Breast epithelium (tissue), 4 donors: ENCODE measurements at regions not wholly inside any gene's neighbourhood (a gene's known extent, or its start where the extent isn't known, plus 50 kb on each side); places are given as distances from the start of the nearest gene placed in this dataset.
"Not testable (repeated sequence)": the region's sequence is repeated elsewhere in the genome, so short reads cannot be mapped to it uniquely, and the experiment has no call there.

Experiments
- DNase-seq, 2 donors: peaks; one replicate each; pipeline ENCODE4 v3.0.0-alpha.2; 2019; ENCODE audit warnings: low spot score in 2 of 2
- H3K27ac ChIP-seq, 2 donors: fragments of 200-600 bp; sonication (generic) in 1 of 2; one replicate each; pipeline ENCODE4 v1.5.1; 2016 to 2019; ENCODE audit warnings: mild to moderate bottlenecking in 1 of 2
- H3K27me3 ChIP-seq, 2 donors: fragments of 200-600 bp; sonication (generic) in 1 of 2; one replicate each; pipeline versions ENCODE4 v1.5.1 to v1.6.0; 2017 to 2019; ENCODE audit warnings: control low read depth in 1 of 2, mild to moderate bottlenecking in 1 of 2
- H3K36me3 ChIP-seq: fragments of 200-600 bp; one replicate; pipeline ENCODE4 v1.5.1; 2019
- H3K4me1 ChIP-seq, 2 donors: fragments of 200-600 bp; sonication (generic); one replicate each; pipeline ENCODE4 v1.5.1; 2016 to 2019; ENCODE audit warnings: control low read depth in 1 of 2
- H3K4me3 ChIP-seq, 3 donors: fragments of 200-600 bp; sonication (generic); 1 replicate in 2 of 3; 2 replicates in 1 of 3; pipeline ENCODE4 v1.5.1; 2016 to 2019; ENCODE audit warnings: mild to moderate bottlenecking in 3 of 3, moderate library complexity in 2 of 3
- H3K9me3 ChIP-seq, 2 donors: fragments of 200-600 bp; sonication (generic) in 1 of 2; one replicate each; pipeline ENCODE4 v1.5.1; 2016 to 2019; ENCODE audit warnings: control low read depth in 1 of 2
- POLR2A ChIP-seq: fragments of 450-650 bp; IDR thresholded peaks from one replicate; pipeline ENCODE4 v1.6.1; 2016; ENCODE audit warnings: antibody characterized with exemption, mild to moderate bottlenecking, moderate library complexity
- POLR2AphosphoS5 ChIP-seq, 3 donors: sonication (generic); formaldehyde crosslinking; IDR thresholded peaks; one replicate each; pipeline ENCODE4 v1.6.1; 2017; ENCODE audit warnings: antibody characterized with exemption in 3 of 3
- intact Hi-C: fragments of 100-400 bp; cut with DNase I; formaldehyde crosslinking; loops from one replicate; pipeline ENCODE4 v1.15.1; 2023; ENCODE audit warnings: low total_unique reads
- TF ChIP-seq, protein P1 (sequence below), 3 donors: fragments of 450-650 bp; IDR thresholded peaks; one replicate each; pipeline ENCODE4 v1.5.1; 2016 to 2017; ENCODE audit warnings: antibody characterized with exemption in 3 of 3, mild to moderate bottlenecking in 3 of 3, moderate library complexity in 3 of 3

DNA sequence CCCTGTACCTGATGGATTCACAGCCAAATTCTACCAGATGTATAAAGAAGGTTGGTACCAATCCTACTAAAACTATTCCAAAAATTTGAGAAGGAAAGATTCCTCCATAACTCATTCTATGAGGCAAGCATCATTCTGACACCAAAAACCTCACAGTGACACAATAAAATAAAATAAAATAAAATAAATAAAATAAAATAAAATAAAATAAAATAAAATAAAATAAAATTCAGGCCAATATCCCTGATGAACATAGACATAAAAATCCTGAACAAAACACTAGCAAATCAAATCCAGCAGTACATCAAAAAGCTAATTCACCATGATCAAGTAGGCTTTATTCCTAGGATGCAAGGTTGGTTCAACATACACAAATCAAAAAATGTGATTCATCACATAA is 108.1 kb downstream of the PROX1 start:
- not testable (repeated sequence) for H3K27me3 ChIP-seq, H3K4me1 ChIP-seq, H3K36me3 ChIP-seq, H3K4me3 ChIP-seq, H3K27ac ChIP-seq, DNase-seq, H3K9me3 ChIP-seq
- intact Hi-C loops, result loop anchor here (10.0 kb wide), 1 partner anchor 1841 kb away; no protein-coding TSS in a partner anchor

DNA sequence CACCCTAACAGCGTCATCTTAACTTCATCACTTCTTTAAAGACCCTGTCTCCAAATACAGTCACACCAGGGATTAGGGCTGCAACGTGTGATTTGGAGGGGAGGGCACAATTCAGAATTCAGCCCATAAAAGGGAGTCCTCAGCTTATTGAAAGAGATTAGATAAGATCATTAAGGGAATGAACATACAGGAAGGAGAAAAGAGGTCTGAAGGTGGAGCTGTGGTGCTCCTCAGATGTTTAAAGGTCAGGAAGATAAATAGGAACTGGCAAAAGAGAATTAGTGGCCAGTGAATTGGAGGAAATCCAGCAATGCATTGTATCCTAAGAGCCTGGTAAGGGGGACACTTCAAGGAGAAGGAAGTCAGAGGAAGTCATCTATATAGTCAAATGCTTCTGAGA is 113.5 kb downstream of the PROX1 start:
- intact Hi-C loops, result no loop called here
- Histone ChIP-seq H3K4me3 (no peak overlapping the region), H3K36me3 (no peaks in the 10 kb centered on the region), H3K4me1 (no peaks in the 10 kb centered on the region), H3K9me3 (peaks cover 0 to 6% of the 10 kb centered on the region in 2 donors), H3K27me3 (no peaks in the 10 kb centered on the region), H3K27ac (no peak overlapping the region)
- no peak for DNase-seq
- no peak for TF ChIP-seq POLR2A
- TF ChIP-seq POLR2AphosphoS5 (IDR thresholded peaks at IDR 0.05), result no peak
- TF ChIP-seq, protein P1, sequence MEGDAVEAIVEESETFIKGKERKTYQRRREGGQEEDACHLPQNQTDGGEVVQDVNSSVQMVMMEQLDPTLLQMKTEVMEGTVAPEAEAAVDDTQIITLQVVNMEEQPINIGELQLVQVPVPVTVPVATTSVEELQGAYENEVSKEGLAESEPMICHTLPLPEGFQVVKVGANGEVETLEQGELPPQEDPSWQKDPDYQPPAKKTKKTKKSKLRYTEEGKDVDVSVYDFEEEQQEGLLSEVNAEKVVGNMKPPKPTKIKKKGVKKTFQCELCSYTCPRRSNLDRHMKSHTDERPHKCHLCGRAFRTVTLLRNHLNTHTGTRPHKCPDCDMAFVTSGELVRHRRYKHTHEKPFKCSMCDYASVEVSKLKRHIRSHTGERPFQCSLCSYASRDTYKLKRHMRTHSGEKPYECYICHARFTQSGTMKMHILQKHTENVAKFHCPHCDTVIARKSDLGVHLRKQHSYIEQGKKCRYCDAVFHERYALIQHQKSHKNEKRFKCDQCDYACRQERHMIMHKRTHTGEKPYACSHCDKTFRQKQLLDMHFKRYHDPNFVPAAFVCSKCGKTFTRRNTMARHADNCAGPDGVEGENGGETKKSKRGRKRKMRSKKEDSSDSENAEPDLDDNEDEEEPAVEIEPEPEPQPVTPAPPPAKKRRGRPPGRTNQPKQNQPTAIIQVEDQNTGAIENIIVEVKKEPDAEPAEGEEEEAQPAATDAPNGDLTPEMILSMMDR (IDR thresholded peaks at IDR 0.05), result no peak

DNA sequence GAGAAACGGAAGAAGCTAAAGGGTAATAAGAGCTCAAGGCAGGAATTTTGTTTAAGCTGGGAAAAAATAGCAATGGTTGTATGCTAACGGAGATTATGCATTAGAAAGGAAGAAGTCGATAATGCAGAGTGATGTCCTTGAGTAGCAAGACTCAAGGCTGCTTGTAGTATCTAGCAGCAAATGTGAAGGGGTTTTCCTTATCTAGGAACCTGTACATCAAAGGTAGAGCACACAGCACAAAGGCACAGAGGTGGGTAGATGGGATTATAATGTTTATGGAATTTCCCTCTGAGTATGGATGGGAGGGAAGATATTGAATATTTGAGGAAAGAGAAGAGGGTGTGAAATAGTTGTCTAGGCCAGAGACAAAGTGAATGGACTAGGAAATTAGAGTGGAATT is 114.1 kb downstream of the PROX1 start:
- Histone ChIP-seq H3K4me3 (no peak overlapping the region), H3K27ac (no peak overlapping the region), H3K4me1 (no peaks in the 10 kb centered on the region), H3K36me3 (no peaks in the 10 kb centered on the region), H3K27me3 (no peaks in the 10 kb centered on the region), H3K9me3 (peaks cover 0 to 6% of the 10 kb centered on the region in 2 donors)
- TF ChIP-seq POLR2AphosphoS5 (IDR thresholded peaks at IDR 0.05), result no peak
- TF ChIP-seq, protein P1 (IDR thresholded peaks at IDR 0.05), result no peak
- no peak for TF ChIP-seq POLR2A
- DNase-seq, result no peak
- intact Hi-C loops, result no loop called here

DNA sequence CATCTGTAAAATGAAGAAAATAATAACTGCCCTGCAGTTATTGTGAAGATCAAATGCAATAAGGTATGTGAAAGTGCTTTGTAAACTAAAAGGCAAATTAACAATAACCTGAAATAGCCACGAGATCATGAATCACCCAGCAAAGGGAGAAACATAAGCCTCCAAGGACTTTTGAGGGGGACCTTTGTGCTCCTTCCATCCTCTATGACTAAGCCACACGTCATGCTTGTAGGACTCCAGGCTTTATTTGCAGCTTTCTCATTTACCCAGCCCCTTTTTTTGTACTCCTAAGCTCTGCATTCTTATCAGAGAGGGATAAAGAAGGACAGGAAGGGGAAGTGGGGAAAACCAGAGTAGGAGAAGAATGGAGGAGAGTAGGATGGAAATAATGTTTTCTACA is 115.1 kb downstream of the PROX1 start:
- DNase-seq, result no peak
- Histone ChIP-seq H3K36me3 (no peaks in the 10 kb centered on the region), H3K4me3 (no peak overlapping the region), H3K4me1 (no peaks in the 10 kb centered on the region), H3K27ac (no peak overlapping the region), H3K27me3 (no peaks in the 10 kb centered on the region), H3K9me3 (peaks cover 0 to 6% of the 10 kb centered on the region in 2 donors)
- TF ChIP-seq, protein P1 (IDR thresholded peaks at IDR 0.05), result no peak
- no peak for TF ChIP-seq POLR2A
- no peak for TF ChIP-seq POLR2AphosphoS5 (IDR thresholded peaks at IDR 0.05)
- intact Hi-C loops, result no loop called here

DNA sequence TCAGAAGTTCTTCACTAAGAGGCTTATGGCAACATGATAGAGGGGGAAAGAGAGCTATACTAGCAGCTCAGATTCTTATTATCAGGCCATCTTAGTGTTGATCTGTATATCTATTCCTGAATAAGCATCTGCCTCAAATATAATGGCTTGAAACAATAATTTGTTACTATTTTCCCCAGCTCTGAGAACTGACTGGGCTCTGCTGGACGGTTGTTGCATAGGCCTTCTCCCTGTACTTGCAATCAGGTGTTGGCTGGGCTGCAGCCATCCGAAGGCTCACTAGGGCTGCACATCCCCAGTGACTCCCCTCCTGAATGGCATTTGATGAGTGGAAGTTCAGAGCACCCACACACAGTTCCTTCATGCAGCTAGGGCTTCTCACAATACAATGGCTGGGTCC is 116.0 kb downstream of the PROX1 start:
- no peaks in the 10 kb centered on the region for H3K36me3 ChIP-seq
- peaks cover 0 to 6% of the 10 kb centered on the region in 2 donors for H3K9me3 ChIP-seq
- intact Hi-C loops, result no loop called here
- DNase-seq, result no peak
- TF ChIP-seq POLR2AphosphoS5 (IDR thresholded peaks at IDR 0.05) (no peak), POLR2A (no peak)
- TF ChIP-seq, protein P1 (IDR thresholded peaks at IDR 0.05), result no peak
- H3K4me1 ChIP-seq, result no peaks in the 10 kb centered on the region
- H3K27ac ChIP-seq, result no peak overlapping the region
- no peaks in the 10 kb centered on the region for H3K27me3 ChIP-seq
- H3K4me3 ChIP-seq, result no peak overlapping the region

DNA sequence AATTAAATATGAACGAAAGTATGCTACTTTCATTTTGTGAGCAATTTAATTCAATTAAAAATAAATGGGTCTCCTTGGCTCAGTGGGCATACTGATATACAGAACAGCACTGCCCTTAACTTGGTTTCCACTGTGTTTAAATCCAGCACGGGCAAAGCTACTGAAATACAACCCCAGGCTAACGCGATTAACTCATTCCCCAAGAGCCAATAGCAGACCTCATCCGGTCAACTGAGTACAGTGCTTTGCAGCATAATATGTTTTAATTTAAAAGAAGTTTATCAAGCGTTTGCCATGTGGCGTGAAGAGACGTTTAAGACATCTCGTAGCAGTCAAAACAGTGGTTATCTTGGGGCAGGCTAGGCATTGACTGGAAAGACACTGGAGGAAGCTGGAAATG is 118.6 kb downstream of the PROX1 start:
- no peak overlapping the region for H3K27ac ChIP-seq
- intact Hi-C loops, result no loop called here
- H3K9me3 ChIP-seq, result peaks cover 0 to 6% of the 10 kb centered on the region in 2 donors
- no peaks in the 10 kb centered on the region for H3K36me3 ChIP-seq
- TF ChIP-seq, protein P1 (IDR thresholded peaks at IDR 0.05), result no peak
- TF ChIP-seq POLR2AphosphoS5 (IDR thresholded peaks at IDR 0.05), result no peak
- TF ChIP-seq POLR2A, result no peak
- H3K27me3 ChIP-seq, result no peaks in the 10 kb centered on the region
- DNase-seq, result no peak
- H3K4me3 ChIP-seq, result no peak overlapping the region
- no peaks in the 10 kb centered on the region for H3K4me1 ChIP-seq
